ENCODE measurements at regions not wholly inside any gene's neighbourhood (a gene's known extent, or its start where the extent isn't known, plus 50 kb on each side); places are given as distances from the start of the nearest gene placed in this dataset.

- TF ChIP-seq, protein P1, sequence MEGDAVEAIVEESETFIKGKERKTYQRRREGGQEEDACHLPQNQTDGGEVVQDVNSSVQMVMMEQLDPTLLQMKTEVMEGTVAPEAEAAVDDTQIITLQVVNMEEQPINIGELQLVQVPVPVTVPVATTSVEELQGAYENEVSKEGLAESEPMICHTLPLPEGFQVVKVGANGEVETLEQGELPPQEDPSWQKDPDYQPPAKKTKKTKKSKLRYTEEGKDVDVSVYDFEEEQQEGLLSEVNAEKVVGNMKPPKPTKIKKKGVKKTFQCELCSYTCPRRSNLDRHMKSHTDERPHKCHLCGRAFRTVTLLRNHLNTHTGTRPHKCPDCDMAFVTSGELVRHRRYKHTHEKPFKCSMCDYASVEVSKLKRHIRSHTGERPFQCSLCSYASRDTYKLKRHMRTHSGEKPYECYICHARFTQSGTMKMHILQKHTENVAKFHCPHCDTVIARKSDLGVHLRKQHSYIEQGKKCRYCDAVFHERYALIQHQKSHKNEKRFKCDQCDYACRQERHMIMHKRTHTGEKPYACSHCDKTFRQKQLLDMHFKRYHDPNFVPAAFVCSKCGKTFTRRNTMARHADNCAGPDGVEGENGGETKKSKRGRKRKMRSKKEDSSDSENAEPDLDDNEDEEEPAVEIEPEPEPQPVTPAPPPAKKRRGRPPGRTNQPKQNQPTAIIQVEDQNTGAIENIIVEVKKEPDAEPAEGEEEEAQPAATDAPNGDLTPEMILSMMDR (IDR thresholded peaks at IDR 0.05; ENCODE audit: low read depth, low read length), result no peak
- TF ChIP-seq EZH2phosphoT487 (IDR thresholded peaks at IDR 0.05; ENCODE audit: low read depth), result no peak
Measured at GRCh38 chr9:120136696-120137095, 443.3 kb downstream of the CDK5RAP2 start.

All from OCI-LY3 (cell line).